Mammary epithelial cell (primary cell): ENCODE measurements at regions not wholly inside any gene's neighbourhood (a gene's known extent, or its start where the extent isn't known, plus 50 kb on each side); places are given as distances from the start of the nearest gene placed in this dataset.

Source experiments
- EZH2 ChIP-seq: IDR thresholded peaks from 2 replicates; pipeline ENCODE4 v1.6.1; 2012; ENCODE audit warnings: low read length, inconsistent platforms, borderline replicate concordance
- TF ChIP-seq, protein P1 (sequence below), 2 donors: IDR thresholded peaks in 1 of 2; conservative IDR thresholded peaks in 1 of 2; 2 replicates each; pipeline ENCODE4 v1.5.1; 2011 to 2012; ENCODE audit warnings: inconsistent platforms in 2 of 2, low read length in 2 of 2, mild to moderate bottlenecking in 2 of 2, control low read depth in 1 of 2, low read depth in 1 of 2; ENCODE audit not compliant: insufficient read depth in 1 of 2; ENCODE audit errors: extremely low read depth in 1 of 2

DNA sequence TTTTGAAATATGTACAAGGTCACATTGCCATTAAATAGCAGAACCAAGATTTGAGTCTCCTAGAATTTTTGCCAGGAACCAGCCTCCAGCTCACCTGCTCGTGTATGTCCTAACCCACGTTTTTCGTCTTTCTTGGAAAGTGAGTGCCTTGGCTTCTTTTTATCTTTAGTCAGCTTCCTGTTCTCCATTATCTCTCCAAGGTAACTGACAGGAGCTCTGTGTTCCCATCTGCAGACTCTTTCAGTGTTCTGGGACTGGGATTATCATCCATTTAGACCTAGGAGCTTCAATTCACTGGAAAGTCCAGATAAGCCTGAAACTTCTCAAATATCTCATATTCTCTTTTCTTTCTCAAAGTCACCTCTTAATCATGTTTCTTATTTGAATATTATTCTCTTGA lies 193.7 kb downstream of the ZIC5 start:
- TF ChIP-seq, protein P1, sequence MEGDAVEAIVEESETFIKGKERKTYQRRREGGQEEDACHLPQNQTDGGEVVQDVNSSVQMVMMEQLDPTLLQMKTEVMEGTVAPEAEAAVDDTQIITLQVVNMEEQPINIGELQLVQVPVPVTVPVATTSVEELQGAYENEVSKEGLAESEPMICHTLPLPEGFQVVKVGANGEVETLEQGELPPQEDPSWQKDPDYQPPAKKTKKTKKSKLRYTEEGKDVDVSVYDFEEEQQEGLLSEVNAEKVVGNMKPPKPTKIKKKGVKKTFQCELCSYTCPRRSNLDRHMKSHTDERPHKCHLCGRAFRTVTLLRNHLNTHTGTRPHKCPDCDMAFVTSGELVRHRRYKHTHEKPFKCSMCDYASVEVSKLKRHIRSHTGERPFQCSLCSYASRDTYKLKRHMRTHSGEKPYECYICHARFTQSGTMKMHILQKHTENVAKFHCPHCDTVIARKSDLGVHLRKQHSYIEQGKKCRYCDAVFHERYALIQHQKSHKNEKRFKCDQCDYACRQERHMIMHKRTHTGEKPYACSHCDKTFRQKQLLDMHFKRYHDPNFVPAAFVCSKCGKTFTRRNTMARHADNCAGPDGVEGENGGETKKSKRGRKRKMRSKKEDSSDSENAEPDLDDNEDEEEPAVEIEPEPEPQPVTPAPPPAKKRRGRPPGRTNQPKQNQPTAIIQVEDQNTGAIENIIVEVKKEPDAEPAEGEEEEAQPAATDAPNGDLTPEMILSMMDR (conservative IDR thresholded peaks at IDR 0.05 in 1 of 2, IDR thresholded peaks at IDR 0.05 in 1 of 2; ENCODE audit: extremely low read depth in 1 of 2, insufficient read depth in 1 of 2, low read depth in 1 of 2, low read length in 2 of 2) = no peak
- no peak for TF ChIP-seq EZH2
